ENCODE measurements at regions not wholly inside any gene's neighbourhood (a gene's known extent, or its start where the extent isn't known, plus 50 kb on each side); places are given as distances from the start of the nearest gene placed in this dataset.

DNA sequence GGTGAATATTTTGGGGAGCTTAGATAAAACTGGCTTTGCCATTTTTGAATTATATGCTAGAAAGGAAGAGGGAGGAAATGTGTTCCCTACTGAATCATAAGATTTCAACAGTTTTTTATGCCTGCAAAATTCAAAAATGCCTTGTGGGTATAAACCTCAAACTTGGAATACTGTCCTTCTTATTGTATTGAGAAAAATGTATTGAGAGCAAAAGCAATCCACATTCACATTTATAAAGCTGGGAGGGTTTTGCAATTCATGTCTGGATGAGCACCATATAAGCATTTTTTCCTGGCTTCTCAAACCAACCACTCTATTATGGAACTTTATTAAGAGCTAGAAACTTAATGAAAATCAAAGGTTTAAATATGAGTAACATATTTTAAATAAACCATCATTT is 289.8 kb downstream of the PCDH7 start:
- DNase-seq (ENCODE audit: extremely low spot score, unreplicated experiment): no peak
- no peaks in the 10 kb centered on the region for H3K27me3 Mint-ChIP-seq
- H3K9me3 Mint-ChIP-seq: no peaks in the 10 kb centered on the region
- no peak overlapping the region for H3K27ac Mint-ChIP-seq
- peaks cover 5% of the 10 kb centered on the region for H3K4me1 Mint-ChIP-seq (ENCODE audit: unreplicated experiment)
- TF ChIP-seq, protein P1, sequence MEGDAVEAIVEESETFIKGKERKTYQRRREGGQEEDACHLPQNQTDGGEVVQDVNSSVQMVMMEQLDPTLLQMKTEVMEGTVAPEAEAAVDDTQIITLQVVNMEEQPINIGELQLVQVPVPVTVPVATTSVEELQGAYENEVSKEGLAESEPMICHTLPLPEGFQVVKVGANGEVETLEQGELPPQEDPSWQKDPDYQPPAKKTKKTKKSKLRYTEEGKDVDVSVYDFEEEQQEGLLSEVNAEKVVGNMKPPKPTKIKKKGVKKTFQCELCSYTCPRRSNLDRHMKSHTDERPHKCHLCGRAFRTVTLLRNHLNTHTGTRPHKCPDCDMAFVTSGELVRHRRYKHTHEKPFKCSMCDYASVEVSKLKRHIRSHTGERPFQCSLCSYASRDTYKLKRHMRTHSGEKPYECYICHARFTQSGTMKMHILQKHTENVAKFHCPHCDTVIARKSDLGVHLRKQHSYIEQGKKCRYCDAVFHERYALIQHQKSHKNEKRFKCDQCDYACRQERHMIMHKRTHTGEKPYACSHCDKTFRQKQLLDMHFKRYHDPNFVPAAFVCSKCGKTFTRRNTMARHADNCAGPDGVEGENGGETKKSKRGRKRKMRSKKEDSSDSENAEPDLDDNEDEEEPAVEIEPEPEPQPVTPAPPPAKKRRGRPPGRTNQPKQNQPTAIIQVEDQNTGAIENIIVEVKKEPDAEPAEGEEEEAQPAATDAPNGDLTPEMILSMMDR (conservative IDR thresholded peaks at IDR 0.05): no peak
- no peaks in the 10 kb centered on the region for H3K36me3 Mint-ChIP-seq
- H3K4me3 Mint-ChIP-seq: no peak overlapping the region

DNA sequence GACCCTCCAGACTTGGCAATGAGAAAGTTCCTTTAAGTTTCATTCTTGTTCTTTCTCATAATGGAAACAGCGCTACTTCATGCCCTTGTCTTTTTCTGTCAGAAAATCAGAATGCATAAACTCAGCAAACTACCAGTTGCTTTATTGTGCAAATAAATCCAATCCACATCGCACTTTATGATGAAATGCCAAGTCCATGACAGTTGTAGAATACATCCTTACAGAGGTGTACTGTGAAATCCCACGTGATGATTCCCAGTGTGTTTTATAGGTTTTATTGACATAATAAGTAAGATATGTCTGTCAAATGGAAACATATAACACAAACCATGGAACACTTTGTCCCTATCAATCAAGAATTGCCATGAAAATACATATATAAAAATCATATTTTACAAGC is 295.0 kb downstream of the PCDH7 start:
- Mint-ChIP-seq H3K36me3 (no peaks in the 10 kb centered on the region), H3K4me1 (ENCODE audit: unreplicated experiment) (peaks cover under 1% of the 10 kb centered on the region), H3K27me3 (no peaks in the 10 kb centered on the region), H3K4me3 (no peak overlapping the region), H3K27ac (no peak overlapping the region), H3K9me3 (no peaks in the 10 kb centered on the region)
- TF ChIP-seq, protein P1 (conservative IDR thresholded peaks at IDR 0.05): no peak
- DNase-seq (ENCODE audit: extremely low spot score, unreplicated experiment): no peak

DNA sequence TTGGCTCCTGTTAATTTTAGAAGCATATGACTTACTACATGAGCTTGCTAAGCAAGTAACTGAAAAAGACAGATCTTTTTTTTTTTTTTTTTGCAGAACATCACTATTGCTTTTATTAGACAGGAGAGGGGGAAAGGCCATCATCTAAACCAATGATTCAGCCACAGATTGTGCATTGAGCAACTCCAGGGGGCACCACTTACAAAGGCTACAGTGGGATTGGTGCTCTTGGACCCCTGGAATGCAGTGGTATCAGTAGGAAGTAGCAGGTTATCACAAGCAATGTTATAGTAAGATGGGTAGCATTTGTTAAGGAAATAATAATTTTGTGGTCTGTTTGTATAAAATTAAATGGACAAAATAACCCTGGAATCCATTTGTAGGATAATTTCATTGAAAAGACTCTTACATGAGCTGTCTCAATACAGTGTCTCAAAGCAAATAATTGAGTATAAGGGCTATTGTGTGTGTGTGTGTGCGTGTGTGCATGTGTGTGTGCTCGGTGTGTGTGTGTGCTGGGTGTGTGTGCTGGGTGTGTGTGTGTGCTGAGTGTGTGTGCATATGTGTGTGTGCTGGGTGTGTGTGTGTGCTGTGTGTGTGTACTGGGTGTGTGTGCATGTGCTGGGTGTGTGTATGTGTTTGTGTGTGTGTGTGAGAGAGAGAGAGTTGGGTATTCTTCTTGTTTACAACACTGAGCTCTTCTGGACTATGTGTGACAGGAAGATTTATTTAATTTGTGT is 296.3 kb downstream of the PCDH7 start:
- no peak overlapping the region for H3K27ac Mint-ChIP-seq
- H3K9me3 Mint-ChIP-seq: no peaks in the 10 kb centered on the region
- H3K4me3 Mint-ChIP-seq: no peak overlapping the region
- TF ChIP-seq, protein P1 (conservative IDR thresholded peaks at IDR 0.05): no peak
- no peak for DNase-seq (ENCODE audit: extremely low spot score, unreplicated experiment)
- no peaks in the 10 kb centered on the region for H3K36me3 Mint-ChIP-seq
- peaks cover 4% of the 10 kb centered on the region for H3K4me1 Mint-ChIP-seq (ENCODE audit: unreplicated experiment)
- no peaks in the 10 kb centered on the region for H3K27me3 Mint-ChIP-seq

DNA sequence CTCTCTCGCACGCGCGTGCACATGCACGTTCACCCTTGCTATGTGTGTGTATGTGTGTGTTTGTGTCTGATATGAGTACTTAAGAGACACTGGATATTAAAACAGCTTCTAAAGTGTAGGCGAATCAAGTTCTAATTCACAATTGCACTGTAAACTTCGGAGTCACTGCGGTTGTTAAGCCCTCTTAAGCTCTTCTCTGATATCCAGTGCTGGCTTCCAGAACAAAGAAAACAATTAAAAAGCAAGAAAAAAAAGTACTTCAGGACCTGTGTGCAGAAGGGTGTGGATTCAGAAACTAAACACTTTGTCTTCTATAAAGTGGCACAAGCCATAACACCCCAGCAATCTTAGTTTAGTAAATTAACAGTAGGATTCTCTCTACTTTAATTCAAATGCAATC is 300.2 kb downstream of the PCDH7 start:
- H3K4me1 Mint-ChIP-seq (ENCODE audit: unreplicated experiment): peaks cover 4% of the 10 kb centered on the region
- no peaks in the 10 kb centered on the region for H3K36me3 Mint-ChIP-seq
- no peaks in the 10 kb centered on the region for H3K27me3 Mint-ChIP-seq
- TF ChIP-seq, protein P1 (conservative IDR thresholded peaks at IDR 0.05): no peak
- H3K4me3 Mint-ChIP-seq: no peak overlapping the region
- DNase-seq (ENCODE audit: extremely low spot score, unreplicated experiment): no peak
- H3K9me3 Mint-ChIP-seq: no peaks in the 10 kb centered on the region
- H3K27ac Mint-ChIP-seq: no peak overlapping the region

DNA sequence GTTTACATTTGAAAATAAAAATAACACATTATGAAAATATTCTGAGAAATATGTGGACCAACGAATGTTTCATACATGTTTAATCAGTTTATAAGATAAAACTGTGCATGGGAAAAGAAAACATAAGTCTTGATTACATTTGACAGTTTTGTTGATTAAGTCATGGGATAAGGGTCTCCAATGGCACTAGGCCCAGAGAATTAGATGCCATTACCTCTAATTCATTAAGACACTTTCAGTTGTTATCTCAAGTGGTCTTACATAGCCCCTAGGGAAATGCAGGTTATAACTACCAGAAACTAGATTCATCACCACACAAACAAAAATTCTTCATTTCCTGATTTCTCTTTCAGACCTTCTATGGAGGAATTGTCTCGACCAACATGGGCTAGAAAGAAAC is 300.8 kb downstream of the PCDH7 start:
- Mint-ChIP-seq H3K27me3 (no peaks in the 10 kb centered on the region), H3K4me3 (no peak overlapping the region), H3K9me3 (no peaks in the 10 kb centered on the region), H3K36me3 (peaks cover 1% of the 10 kb centered on the region), H3K4me1 (ENCODE audit: unreplicated experiment) (peaks cover 4% of the 10 kb centered on the region), H3K27ac (no peak overlapping the region)
- TF ChIP-seq, protein P1 (conservative IDR thresholded peaks at IDR 0.05): no peak
- DNase-seq (ENCODE audit: extremely low spot score, unreplicated experiment): no peak

Data from type B pancreatic cell (in vitro differentiated cells).